GM21576 (cell line): ENCODE measurements at regions not wholly inside any gene's neighbourhood (a gene's known extent, or its start where the extent isn't known, plus 50 kb on each side); places are given as distances from the start of the nearest gene placed in this dataset.
"Not testable (repeated sequence)": the region's sequence is repeated elsewhere in the genome, so short reads cannot be mapped to it uniquely, and the experiment has no call there.

Experiments used
- ATAC-seq: cut with Tn5 transposase; IDR thresholded peaks from one replicate; pipeline ENCODE4 v1.9.1; 2021; ENCODE audit warnings: mild to moderate bottlenecking, moderate library complexity; ENCODE audit not compliant: unreplicated experiment

- no peak for ATAC-seq
Measured at GRCh38 chr3:178202194-178202593, 334.0 kb upstream of the KCNMB2 start.

GRCh38 chr3:178203165-178203564 lies 333.1 kb upstream of the KCNMB2 start:
- ATAC-seq = no peak

GRCh38 chr3:178203650-178204049 lies 332.6 kb upstream of the KCNMB2 start:
- no peak for ATAC-seq

- ATAC-seq = no peak
Measured at GRCh38 chr3:178205740-178206139, 330.5 kb upstream of the KCNMB2 start.

- no peak for ATAC-seq
Measured at GRCh38 chr3:178206521-178206920, 329.7 kb upstream of the KCNMB2 start.

GRCh38 chr3:178207161-178207560 lies 329.1 kb upstream of the KCNMB2 start:
- not testable (repeated sequence) for ATAC-seq

- not testable (repeated sequence) for ATAC-seq
Measured at GRCh38 chr3:178207627-178208026, 328.6 kb upstream of the KCNMB2 start.

GRCh38 chr3:178209116-178209515 lies 327.1 kb upstream of the KCNMB2 start:
- not testable (repeated sequence) for ATAC-seq

GRCh38 chr3:178209618-178210017 lies 326.6 kb upstream of the KCNMB2 start:
- not testable (repeated sequence) for ATAC-seq

GRCh38 chr3:178211086-178211485 lies 325.1 kb upstream of the KCNMB2 start:
- not testable (repeated sequence) for ATAC-seq

GRCh38 chr3:178217479-178217878 lies 318.8 kb upstream of the KCNMB2 start:
- no peak for ATAC-seq

GRCh38 chr3:178218231-178218630 lies 318.0 kb upstream of the KCNMB2 start:
- ATAC-seq = no peak

- not testable (repeated sequence) for ATAC-seq
Measured at GRCh38 chr3:178219661-178220060, 316.6 kb upstream of the KCNMB2 start.

- ATAC-seq = no peak
Measured at GRCh38 chr3:178223876-178224275, 312.4 kb upstream of the KCNMB2 start.

- no peak for ATAC-seq
Measured at GRCh38 chr3:178226094-178226493, 310.1 kb upstream of the KCNMB2 start.

GRCh38 chr3:178231645-178232044 lies 304.6 kb upstream of the KCNMB2 start:
- no peak for ATAC-seq

GRCh38 chr3:178233371-178234071 lies 302.7 kb upstream of the KCNMB2 start:
- ATAC-seq = no peak

- ATAC-seq = no peak
Measured at GRCh38 chr3:178236555-178237277, 299.5 kb upstream of the KCNMB2 start.

- no peak for ATAC-seq
Measured at GRCh38 chr3:178238179-178238578, 298.1 kb upstream of the KCNMB2 start.

GRCh38 chr3:178244733-178245709 lies 291.2 kb upstream of the KCNMB2 start:
- no peak for ATAC-seq

- ATAC-seq = no peak
Measured at GRCh38 chr3:178246004-178246403, 290.2 kb upstream of the KCNMB2 start.
